NB4 (cell line): ENCODE measurements at regions not wholly inside any gene's neighbourhood (a gene's known extent, or its start where the extent isn't known, plus 50 kb on each side); places are given as distances from the start of the nearest gene placed in this dataset.

Experiments
- CTCF ChIP-seq: IDR thresholded peaks from one replicate; pipeline ENCODE4 v1.5.1; 2012; ENCODE audit warnings: low read depth, low read length
- MYC ChIP-seq: IDR thresholded peaks from 2 replicates; pipeline ENCODE4 v1.6.1; 2011; ENCODE audit warnings: low read depth, low read length
- POLR2A ChIP-seq: IDR thresholded peaks from 2 replicates; pipeline ENCODE4 v1.6.1; 2011; ENCODE audit warnings: mild to moderate bottlenecking; ENCODE audit not compliant: insufficient read length; ENCODE audit errors: extremely low read depth

- TF ChIP-seq CTCF (no peak), POLR2A (no peak), MYC (no peak)
These were observed 193.9 kb upstream of the EYS start for GRCh38 chr6:65900928-65901327.
